Activated T-helper 9 cell treated with anti-CD3 and anti-CD28 coated beads, Interleukin-2, amount 50 U/mL, for 16 hours (primary cell): ENCODE measurements at regions not wholly inside any gene's neighbourhood (a gene's known extent, or its start where the extent isn't known, plus 50 kb on each side); places are given as distances from the start of the nearest gene placed in this dataset.

Experiments
- DNase-seq: peaks from one replicate; pipeline ENCODE4 v3.0.0-alpha.2; 2020; ENCODE audit warnings: low read depth

DNA sequence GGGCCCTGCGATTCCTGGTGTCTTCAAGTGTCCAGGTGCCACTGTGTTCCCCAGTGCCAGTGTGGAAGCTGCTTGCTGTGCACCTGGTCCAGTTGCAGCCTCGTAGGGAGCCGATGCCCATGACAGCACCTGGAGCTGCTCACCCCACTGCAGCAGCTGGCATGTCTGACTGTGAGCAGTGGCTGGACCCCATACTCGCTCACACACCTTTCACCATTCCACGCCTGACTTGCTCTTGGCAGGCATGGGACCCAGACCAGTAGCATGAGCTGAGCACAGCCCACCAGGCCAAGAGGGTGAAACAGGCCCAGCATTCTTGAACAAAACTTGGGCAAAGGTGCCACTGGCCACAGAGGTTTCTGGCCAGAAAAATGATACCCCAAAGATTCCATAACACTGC lies 124.5 kb upstream of the THY1 start:
- no peak for DNase-seq

DNA sequence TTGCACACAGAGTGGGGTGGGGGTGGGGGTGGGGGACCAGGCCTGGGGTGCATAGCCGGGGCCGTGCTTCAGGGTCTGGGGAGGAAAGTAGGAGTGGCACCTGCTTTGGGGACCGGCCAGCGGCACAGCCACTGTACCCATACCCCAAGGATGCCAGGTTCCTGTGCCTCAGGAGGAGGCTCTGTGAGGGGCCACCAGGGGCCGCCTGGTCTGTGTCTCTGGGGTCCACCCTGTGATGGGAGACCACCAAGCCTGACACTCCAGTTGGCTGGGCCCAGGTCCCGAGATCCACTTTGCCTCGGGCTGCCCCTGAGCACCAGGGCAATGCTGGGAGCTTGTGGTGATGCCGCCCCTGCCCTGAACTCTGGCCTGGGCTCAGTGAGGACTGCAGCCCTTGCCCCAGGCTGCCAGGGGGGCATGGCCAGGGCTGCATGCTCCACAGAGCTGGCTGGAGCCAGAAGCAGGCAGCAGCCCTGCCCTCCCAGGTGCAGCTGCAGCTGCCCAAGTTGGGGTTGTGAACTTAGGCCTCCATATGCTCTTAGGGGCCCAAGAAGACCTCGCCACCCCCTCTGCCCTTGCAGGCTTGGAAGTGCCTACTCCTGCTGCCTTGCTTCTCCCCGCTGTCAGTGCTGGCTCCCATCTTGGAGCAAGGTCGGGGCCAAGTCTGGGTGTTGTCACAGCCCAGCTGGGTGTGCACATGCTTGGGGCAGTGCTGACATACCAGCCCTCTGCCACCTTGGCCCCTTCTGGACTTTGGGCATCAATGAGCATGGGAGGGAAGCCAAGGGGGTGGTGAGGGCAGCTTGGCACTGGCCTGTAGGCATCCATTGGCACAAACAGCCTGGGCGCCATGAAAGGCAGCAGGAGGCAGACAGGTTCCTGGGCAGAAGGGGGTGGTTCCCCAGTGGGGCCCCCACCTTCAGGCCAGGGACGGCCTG lies 123.3 kb upstream of the THY1 start:
- DNase-seq = no peak

DNA sequence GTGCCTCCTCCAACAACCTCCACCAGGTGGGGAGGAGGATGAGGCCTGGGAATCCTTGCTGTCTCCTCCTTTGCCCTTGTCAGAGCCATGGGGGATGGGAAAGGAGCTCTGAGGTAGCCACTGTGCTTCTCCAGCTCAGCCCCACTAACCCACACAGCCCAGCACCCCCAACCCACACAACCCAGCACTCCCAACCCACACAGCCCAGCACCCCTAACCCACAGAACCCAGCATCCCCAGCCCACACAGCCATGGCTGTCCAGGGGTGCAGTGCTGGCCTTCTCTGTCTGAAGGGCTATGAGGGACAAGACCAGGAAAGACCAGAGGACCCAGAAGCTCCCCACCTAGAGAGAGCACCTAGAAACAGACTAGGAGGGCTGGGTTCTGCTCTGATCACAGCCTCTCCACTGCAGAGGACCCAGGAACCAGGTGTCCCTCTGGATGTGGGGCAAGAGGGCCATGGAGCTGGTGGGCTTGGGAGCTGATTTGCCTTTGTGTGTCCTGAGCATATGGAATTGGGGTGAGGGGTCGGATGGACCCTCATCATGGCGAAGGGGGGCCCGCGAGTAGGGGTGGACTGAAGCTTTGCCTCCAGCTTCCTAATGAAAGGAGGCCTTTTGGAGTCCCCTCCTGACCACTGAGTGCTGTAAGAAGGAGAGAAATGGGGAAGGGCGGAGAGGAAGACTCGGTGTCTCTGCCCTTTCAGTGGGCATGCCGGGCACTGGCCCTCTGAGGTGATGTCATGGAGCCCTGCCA lies 117.6 kb upstream of the THY1 start:
- no peak for DNase-seq

DNA sequence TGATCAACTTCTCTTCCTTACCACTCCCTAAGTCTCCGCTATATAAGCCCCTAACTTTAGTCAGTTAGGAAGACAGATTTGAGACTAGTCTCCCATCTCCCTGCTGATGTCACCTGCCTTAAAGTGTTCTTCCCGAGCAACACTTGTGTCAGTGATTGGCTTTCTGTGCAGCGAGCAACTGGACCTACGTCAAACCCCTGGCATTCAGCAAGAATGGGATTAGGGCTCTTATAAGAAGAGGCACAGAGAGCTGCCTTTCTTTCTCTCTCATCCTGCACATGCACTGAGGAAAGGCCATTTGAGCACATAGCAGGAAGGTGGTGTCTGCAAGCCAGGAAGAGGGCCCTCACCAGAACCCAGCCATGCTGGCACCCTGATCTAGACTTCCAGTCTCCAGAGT lies 116.6 kb upstream of the THY1 start:
- DNase-seq = no peak

DNA sequence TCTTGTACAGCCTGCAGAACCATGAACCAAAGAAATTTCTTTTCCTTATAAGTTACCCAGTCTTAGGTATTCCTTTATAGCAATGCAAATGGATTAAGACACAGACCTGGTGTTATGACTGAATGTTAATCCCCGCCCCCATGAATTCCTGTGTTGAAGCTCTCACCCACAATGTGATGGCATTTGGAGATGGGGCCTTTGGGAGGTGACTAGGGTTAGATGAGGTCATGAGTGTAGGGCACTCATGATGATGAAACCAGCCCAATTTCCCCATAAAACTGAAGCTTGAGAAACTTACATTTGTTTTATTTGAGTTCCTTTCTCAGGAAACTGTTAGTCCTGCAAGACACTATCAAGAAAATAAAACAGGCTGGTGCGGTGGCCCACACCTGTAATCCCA lies 115.8 kb upstream of the THY1 start:
- DNase-seq = no peak

DNA sequence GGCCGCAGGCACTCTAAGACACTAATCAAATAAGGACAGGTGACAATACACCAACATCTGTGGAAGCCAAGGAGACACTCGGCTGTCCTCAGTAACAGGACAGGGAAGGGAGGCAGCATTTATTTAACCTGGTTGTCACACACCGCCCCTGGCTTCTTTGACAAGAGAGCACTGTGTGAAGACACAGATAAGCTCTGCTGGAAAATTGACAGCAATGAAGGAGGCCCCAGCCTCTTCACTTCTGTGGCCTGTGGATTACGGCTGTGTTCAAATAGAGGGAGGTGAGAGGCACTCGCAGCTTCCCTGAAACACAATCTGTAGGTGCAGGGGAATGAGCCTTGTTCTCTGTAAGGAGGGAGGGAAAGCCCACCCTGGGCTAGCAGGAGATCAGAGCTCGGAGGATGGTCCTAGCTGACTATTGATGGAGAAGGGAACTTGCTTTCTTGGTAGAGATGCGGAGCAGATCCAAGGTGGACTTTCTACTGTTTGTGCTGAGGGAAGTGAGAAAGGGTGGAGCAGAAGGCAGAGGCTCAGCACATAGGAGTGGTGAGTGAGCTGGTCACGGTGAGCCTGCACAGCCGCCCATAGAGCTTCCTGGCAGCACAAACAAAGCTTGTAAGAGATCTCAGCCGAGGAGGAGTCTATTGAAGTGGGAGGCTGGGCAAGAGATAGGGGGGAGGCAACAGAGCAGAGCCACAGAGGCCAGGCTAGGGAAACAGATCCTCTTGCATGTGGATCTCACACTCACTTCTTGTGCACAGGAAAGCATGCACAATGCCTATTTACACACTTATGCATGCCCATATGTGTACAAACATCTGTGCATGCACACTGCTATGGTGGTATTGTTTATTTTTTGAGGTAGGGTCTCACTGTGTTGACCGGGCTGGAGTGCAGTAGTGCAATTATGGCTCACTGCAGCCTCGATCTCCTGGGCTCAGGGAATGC lies 114.6 kb upstream of the THY1 start:
- no peak for DNase-seq

DNA sequence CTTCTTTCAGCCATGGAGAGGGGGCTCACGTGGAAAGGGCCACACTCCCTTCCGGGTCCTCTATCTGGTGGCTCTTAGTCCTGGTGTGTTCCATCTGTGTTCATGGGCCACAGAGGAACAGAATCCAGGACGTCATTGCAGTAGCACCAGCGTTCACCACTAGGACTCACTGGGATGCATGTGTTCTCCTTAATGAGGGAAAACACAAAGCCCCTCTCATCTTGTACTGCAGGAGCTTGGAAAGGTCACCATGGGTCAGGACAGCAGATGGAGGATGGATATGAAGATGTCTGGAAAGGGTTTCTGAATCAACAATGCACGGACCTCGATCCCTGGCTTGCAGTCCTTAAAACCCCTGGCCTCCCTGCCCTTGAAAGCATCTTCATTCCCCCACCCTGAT lies 113.8 kb upstream of the THY1 start:
- no peak for DNase-seq

DNA sequence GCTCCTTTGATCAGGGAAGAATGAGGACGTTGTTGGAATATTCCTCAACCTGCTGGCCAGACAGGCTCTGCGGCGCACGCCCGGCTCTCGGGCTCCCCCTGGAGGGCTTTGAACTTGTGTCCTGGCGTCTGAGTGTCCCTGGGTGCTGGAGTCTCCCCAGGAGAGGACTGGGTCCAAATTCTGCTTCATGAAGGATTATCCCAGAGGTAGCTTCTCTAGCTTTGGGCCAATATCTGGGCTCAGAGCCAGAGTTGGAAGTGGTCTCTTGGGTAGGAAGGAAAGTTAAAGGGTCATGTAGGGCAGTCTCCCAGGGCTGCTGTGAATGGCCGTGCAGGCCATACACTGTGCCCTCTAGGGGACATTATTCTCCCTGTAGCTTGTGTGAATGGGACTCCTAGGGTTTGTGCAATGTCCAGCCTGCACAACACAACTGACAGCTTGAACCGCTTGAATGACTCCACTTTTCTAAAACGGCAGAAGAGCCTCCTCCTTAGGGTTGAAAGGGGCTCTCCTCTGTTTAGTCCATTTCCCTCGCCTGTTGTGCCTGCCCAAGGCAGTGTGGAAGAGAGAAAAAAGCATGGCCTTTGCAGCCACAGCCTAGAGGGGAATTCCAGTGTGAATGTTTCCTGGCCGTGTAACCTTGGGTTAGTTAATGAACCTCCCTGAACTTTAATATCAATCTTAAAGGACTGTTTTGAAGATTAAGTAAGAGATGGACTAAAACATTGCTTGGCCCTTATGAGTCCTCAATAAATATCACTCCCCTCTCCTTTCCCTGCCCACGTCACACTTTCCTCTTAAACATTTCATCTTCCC lies 111.2 kb upstream of the THY1 start:
- peak; percentile 30 for DNase-seq

DNA sequence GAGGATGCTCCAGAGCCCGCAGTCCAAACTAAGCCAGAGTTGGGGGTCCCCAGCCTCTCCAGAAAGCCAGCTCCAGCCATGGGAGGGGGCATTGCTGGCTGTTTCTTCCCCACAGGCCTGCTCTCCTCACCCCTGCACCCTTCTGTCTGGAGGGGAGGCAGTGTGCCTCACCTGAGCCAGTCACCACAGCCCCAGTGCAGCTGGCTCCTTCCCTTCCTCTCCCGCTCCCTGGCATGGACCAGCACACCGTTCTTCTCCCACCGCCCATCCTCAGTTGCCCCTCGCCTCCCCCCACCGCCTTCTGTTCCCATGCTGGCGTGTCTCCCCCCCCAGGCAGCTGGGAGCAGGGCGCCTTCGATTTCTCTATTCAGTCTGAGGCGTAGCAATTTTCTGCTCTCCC lies 110.5 kb upstream of the THY1 start:
- DNase-seq = no peak

DNA sequence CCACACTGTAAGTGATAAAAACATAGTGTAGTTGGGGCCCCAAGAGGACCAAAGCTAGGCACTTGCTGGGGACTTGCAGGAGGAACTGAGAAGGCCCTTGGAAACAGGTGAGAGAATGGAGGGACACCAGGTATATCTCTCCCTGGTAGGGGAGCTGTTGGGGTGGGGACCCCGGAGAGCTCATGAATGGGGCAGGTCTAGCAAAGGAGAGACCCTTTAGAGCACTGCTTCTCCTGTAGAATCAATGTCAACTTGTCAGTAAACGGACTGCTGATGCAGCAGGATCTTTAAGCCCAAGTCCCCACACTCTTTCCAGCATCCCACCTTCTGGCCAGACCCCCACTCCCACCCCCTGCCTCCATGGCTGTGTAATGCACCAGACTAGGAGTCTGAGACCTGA lies 109.6 kb upstream of the THY1 start:
- DNase-seq = no peak

DNA sequence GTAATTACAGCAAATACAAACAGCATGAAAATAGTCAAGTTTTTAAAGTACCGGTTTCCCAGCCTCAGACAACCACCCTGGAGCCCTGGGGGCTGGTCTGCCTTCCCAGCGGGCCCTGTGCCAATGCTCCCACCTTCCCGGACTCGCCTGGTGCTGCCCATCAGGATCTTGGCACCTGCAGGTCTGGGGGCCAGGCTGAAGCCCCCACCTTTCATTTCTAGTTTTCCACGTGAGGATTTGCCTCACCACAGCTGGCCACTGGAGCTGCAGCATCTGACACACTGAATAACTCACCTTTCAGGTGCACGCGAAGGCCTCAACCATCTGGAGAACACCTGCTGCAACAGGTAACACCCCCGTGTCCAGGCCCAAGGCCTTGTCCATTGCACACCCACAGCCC lies 108.7 kb upstream of the THY1 start:
- DNase-seq = no peak

DNA sequence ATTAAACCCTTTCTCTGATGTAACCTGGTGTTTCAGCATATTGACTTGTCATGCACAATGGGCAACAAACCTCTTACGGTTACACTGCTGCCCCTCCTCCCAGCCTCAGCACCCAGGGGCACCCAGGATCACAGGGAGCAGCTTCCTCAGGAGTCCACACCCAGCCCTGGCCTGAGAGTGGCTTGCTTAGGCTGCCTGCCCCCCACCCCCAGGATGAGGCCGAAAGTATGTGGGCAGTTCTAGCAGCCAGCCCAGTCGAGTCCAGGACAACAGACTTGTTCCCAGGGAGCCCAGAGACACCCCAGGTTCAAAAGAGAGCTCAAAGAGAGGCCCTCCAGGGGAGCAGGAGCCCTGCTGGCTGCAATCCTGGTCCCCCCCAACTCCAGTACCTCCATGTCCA lies 108.1 kb upstream of the THY1 start:
- DNase-seq = no peak

DNA sequence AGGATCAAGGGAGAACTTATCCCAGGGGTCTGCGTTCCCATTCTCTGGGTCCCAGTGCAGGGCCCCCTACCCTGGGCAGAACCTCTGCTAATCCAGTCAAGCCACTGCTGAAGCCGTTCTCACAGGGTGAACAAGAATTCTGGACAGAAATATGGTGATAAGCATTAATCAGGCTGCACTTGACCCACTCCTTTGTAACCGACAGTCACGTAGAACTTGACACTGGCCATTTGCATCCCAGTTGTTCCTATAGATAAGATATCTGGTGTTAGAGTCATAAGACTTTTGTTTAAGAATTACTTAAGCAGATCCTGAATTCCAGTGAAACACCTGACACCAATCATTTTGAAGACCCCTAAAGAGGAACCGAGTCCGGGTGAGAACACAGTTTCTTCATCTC lies 107.5 kb upstream of the THY1 start:
- DNase-seq = no peak

DNA sequence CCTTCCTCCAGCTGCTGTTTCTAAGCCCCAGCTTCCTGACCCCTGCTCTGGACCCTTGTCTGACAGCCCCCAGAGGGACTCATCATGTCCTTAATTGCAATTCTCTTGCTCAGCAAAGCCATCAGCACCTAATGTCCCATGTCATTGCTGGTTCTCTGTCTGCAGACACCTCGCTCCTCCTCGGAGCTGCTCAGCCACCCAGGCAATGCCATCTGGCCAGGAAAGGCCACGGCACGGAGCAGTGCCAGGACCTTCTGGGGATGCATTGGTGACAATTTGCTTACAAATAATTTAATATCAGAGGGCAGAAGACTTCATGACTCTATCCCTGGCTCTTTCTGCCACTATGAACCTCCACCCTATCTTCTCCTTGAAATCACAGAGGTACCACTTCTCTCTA lies 107.0 kb upstream of the THY1 start:
- DNase-seq = no peak

DNA sequence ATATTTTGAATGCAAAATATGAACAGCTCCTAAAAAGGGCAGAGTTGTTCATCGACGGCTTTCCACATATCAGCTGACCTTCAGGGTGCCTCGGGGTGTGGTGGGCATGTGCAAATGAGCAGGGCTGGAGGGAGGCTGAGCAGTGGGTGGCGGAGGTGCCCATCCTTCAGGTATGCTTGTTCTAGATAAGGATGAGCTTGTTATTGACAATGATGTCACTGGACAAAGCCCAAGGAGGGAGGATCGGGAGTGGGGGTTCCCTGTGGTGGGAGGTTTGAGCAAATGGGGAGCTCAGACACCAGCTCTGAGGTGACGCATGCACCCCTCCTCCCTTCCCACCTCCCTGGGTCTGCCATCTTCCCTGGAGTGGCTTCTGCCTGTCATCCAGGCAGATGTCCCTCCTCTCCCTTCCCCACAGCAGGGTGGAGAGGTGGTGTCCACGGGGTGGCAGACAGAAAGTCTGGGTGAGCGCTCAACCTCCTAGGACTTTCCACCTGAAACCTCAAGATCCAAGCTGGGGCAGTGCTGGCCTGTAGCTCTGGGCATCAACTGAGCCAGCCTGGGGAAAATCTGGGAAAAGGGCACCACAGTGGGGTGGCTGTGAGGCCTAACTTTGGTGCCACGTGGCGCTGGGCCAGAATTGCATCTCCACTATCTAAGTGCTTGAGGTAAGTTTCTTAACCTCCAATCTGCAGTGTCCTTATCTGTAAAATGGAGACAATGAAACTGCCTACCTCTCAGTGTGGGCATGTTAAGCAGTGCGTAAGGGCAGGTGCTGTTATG lies 106.3 kb upstream of the THY1 start:
- DNase-seq = no peak

DNA sequence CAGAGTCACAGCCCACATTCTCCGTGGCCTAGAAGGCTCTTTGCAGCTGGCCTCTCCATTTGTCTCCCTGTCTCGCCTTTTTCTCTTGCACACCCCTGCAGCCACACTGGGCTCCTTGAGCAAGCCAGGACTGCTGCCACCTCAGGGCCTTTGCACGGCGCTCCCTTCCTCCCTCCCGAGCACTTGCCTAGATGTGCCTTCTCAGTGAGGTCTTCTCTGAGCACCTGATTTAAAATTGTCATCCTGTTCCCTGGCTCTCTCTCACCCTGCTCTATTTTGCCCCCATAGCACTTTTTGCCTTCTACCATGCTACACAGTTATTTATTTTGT lies 102.9 kb upstream of the THY1 start:
- no peak for DNase-seq

DNA sequence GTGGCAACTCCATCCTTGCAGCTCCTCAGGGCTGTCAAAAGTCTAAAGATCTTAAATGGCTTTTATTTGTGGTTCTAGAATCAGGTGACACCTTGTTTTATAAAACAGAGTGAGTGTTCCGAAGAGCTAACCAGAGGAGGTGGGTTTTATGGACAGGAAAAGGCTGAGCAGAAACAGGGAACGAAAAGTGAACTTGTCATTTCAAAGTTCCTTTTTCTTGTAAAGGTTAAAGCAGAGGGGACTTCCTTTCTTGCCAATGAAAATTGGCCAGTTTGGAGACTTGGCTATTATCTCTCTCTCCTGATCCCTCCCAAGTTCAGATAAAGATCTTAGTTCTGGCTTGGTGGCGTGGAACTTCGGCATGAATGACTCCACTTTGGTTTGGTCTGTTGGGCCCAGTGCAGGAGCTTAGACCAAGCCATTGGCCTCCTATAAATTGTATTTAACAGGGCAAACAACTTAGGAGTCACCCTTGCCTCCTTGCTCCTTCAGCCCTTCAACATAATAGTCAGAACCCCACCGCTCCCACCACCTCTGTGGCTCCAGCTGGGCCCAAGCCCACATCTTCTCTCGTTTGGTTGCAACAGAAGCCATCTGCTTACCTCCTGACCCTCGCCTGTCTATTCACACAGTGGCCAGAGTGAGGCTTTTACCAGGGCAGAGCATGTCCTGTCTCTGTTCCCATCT lies 102.4 kb upstream of the THY1 start:
- no peak for DNase-seq

DNA sequence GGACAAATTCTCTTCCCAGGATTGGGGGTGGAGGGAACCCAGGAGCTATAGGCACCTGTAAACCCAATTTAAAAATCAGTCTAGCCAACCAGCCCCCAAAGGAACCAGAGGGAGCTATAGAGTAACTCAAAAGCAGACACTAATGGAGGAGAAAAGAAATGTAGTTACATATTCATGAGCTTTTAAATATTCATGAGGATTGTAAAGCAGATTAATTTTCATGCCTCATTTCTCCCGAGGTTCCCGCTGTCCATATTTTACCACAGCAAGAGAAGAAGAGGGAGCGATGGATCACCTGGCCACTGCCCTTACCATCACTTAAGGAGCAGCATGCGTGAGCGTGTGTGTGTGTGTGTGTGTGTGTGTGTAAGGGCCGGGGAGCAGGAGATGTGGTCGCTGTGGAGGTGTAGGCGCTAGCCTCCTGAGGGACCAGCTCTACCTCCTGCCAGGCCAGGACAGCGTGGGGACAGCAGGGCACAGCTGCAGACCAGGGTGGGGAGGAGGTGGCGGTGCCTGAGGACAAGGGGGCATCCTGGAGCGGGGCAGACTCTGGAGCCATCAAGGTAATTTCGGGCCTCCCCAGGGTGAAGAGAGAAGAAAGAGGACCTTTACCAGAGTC lies 100.7 kb upstream of the THY1 start:
- DNase-seq = no peak

DNA sequence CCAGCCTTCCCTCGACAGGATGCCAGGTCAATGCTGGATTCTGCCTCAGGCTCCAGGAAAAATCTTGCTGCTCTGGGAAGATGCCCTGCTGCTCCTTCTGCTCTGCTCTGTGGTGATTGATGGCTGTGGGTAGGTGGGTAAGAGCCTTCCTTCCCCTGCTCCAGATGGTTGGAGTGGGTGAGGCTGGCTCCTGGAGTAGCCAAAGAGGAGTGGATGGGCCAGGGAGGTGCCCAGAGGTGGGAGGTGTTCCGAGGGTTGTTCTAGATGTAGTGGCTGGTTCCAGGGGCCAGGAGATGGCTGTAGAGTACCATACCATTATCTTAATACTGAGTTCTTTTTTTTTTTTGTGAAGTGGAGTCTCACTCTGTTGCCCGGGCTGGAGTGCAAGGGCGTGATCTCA lies 99.6 kb upstream of the THY1 start:
- no peak for DNase-seq

DNA sequence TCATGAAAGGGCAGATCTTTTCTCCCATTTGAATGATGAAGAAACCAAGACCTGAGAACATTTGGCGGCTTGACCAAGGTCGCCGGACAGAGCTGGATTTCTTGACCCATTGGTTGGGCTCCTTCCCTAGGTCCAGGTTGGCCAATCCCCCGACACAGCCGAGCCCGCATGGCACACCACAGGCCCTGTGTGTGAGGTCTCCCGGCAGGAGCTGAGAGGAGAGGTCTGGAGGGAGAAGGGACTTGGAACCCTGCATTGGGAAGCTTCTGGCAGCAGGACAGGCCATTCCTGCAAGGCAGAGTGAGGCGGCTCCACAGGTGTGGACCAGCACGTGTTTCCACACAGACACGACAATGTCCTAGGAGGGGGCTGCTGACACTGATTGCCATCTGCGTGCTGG lies 98.6 kb upstream of the THY1 start:
- DNase-seq = no peak
